PC-3 (cell line): ENCODE measurements at regions not wholly inside any gene's neighbourhood (a gene's known extent, or its start where the extent isn't known, plus 50 kb on each side); places are given as distances from the start of the nearest gene placed in this dataset.
"Not testable (repeated sequence)": the region's sequence is repeated elsewhere in the genome, so short reads cannot be mapped to it uniquely, and the experiment has no call there.

ENCODE experiments used
- ATAC-seq: fragments of 200-7000 bp; cut with Tn5 transposase; 2 replicates; pipeline ENCODE4 v1.9.1; 2020; ENCODE audit warnings: mild to moderate bottlenecking, moderate library complexity
- BruUV-seq: library from RNA; stranded (reverse); fragments of 400-500 nt; replicated peaks from 2 replicates; lab custom pipeline; 2021; lab: Mats Ljungman, UMichigan
- CTCF ChIA-PET: fragments of 300-600 bp; sonication (Branson Sonifier 250); formaldehyde crosslinking; loops from one replicate; lab custom pipeline; 2022; ENCODE audit warnings: antibody characterized with exemption; lab: Charles Lee
- POLR2A ChIA-PET: fragments of 300-600 bp; sonication (Branson Sonifier 250); formaldehyde crosslinking; loops from one replicate; lab custom pipeline; 2022; ENCODE audit warnings: antibody characterized with exemption; ENCODE audit not compliant: unreplicated experiment; lab: Charles Lee
- DNase-seq: peaks from one replicate; pipeline ENCODE4 v3.0.0-alpha.2; 2015
- H2AFZ ChIP-seq: fragments of 300-600 bp; sonication (generic); 2 replicates; pipeline ENCODE4 v1.6.0; 2016; ENCODE audit warnings: antibody characterized with exemption, low read length
- H3F3A ChIP-seq: fragments of 300-600 bp; sonication (generic); one replicate; pipeline ENCODE4 v1.6.0; 2017; ENCODE audit warnings: antibody characterized with exemption, low read length, control low read depth, mild to moderate bottlenecking; ENCODE audit not compliant: unreplicated experiment
- H3K27ac ChIP-seq: fragments of 300-600 bp; sonication (generic); 2 replicates; pipeline ENCODE4 v1.5.1; 2016; ENCODE audit warnings: mild to moderate bottlenecking, low read length
- H3K27me3 ChIP-seq: fragments of 300-600 bp; sonication (generic); 2 replicates; pipeline ENCODE4 v1.6.1; 2016; ENCODE audit warnings: low read length, mixed read lengths
- H3K36me3 ChIP-seq: fragments of 300-600 bp; sonication (generic); 2 replicates; pipeline ENCODE4 v1.6.1; 2016; ENCODE audit warnings: low read depth, mixed run types, low read length, mixed read lengths
- H3K4me1 ChIP-seq: fragments of 300-600 bp; sonication (generic); 2 replicates; pipeline ENCODE4 v1.5.1; 2016; ENCODE audit warnings: low read length; ENCODE audit not compliant: insufficient read depth
- H3K4me2 ChIP-seq: fragments of 300-600 bp; sonication (generic); 2 replicates; pipeline ENCODE4 v1.6.0; 2016; ENCODE audit warnings: low read length
- H3K4me3 ChIP-seq: fragments of 300-600 bp; sonication (generic); 2 replicates; pipeline ENCODE4 v1.5.1; 2016; ENCODE audit warnings: mild to moderate bottlenecking, low read length, mixed read lengths
- H3K79me2 ChIP-seq: fragments of 300-600 bp; sonication (generic); 2 replicates; pipeline ENCODE4 v1.6.1; 2017; ENCODE audit warnings: low read length, mixed read lengths
- H3K9ac ChIP-seq: fragments of 300-600 bp; sonication (generic); 2 replicates; pipeline ENCODE4 v1.6.0; 2016; ENCODE audit warnings: mild to moderate bottlenecking, low read length
- H3K9me2 ChIP-seq: fragments of 300-600 bp; sonication (generic); replicated peaks from 2 replicates; pipeline ENCODE4 v1.6.1; 2016; ENCODE audit warnings: mixed run types, low read length, mixed read lengths
- H3K9me3 ChIP-seq: fragments of 300-600 bp; sonication (generic); 2 replicates; pipeline ENCODE4 v1.6.1; 2016; ENCODE audit warnings: low read length, mixed read lengths
- H4K20me1 ChIP-seq: fragments of 300-600 bp; sonication (generic); 2 replicates; pipeline ENCODE4 v1.6.1; 2016; ENCODE audit warnings: low read length, mixed read lengths
- intact Hi-C: fragments of 100-400 bp; cut with micrococcal nuclease; formaldehyde crosslinking; loops from 2 replicates; pipeline ENCODE4 v1.9.0; 2023

DNA sequence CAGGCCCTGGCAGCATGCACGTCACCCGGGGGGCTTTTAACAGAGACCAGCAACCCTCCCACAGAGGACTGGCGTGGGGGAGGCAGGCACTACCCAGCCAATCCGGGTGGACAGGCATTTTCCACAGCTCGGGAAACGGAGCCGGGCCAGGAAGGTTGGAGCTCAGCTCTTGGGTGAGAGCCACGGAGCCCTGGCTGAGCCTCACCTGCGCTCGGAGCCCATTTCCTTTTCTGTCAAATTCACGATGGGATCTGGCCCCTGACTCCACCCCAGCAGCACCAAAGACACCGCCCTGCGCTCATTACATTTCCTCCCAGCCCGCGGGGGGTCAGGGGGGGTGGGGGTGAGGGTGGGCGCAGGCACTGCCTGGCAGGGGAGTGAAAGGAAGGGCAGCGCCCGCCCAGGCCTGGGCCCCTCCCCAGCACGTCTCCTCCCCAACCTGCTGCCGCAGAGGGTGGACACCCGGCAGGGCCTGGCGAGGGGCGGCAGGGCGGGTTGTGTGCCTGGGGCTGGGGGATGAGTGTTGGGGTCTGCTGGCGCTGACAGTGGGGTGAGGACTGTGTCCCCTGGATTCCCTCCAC lies 145.4 kb downstream of the LAT start:
- DNase-seq, H3K9ac ChIP-seq, ATAC-seq, CTCF ChIA-PET, H3F3A ChIP-seq, H3K4me2 ChIP-seq, POLR2A ChIA-PET, H3K9me3 ChIP-seq, H3K36me3 ChIP-seq, H3K27me3 ChIP-seq, H3K4me3 ChIP-seq, H3K27ac ChIP-seq, H3K9me2 ChIP-seq, H3K4me1 ChIP-seq, intact Hi-C loops, H3K79me2 ChIP-seq, H4K20me1 ChIP-seq, H2AFZ ChIP-seq, BruUV-seq: not testable (repeated sequence)

DNA sequence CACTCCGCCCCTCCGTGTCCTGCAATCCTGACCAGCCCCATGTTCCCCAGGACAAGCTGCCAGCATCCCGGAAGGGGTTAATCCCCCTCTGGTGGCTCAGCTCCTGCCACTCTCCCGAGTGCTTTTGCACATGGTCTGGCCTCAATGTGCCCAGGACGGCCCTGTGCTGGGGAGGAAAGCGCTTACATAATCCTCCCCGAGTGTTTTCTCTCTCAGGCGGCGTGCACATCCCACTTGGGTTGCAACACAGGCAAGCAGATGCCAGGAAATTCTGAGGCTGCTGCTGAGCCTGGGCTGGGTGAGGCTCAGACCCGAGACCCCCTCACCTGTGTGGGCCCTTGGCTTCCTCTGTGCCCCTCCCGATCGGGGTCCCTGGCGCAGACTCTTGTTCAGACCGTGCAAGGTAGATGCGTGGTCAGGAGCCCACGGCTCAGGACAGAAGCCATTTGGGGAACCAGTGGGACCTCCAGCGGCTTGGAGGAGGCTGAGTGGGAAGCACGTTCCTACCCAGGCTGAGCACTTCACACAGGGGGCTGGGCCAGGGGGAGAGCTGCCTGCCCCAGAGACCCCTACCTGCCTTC lies 144.7 kb downstream of the LAT start:
- H3K9me3 ChIP-seq, H3K4me2 ChIP-seq, H3K79me2 ChIP-seq, H3K9me2 ChIP-seq, DNase-seq, H3K4me3 ChIP-seq, CTCF ChIA-PET, H3K36me3 ChIP-seq, H4K20me1 ChIP-seq, H3F3A ChIP-seq, ATAC-seq, H3K27me3 ChIP-seq, H3K27ac ChIP-seq, BruUV-seq, H2AFZ ChIP-seq, POLR2A ChIA-PET, H3K9ac ChIP-seq, intact Hi-C loops, H3K4me1 ChIP-seq: not testable (repeated sequence)

DNA sequence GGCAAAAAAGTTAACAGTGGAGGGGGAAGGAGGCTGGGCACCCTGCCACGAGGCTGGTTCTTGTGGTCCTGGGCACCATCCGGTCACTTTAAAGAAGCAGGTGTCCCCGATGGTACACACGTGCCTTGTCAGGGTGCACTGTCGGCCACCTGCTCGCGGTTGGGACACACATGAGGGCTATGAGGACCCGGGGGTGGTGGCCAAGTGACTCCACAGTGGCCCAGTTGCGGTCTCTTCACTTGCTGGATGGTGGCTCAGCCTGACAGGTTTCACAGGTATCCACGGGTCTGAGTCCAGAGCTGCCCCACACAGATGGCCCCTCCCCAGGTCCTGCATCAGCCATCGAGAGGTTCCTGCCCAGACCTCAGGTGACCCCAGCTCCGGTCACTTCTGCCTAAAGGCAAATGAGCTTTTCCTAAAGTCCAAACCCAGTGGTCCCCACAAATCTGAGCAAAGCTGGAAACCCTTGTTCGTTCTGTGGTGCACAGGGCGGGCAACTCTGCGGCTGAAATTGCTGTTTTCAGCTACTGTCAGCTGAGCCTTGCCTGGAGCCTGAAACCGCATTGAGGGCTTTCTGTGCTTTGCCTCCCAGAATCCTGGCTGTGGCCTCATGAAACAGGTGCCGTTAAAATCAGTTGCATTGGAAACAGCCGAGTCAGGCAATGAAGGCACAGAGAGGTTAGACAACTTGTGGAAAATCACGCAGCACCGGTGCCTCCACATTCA lies 144.0 kb downstream of the LAT start:
- H3K9me3 ChIP-seq, H3K9ac ChIP-seq, ATAC-seq, H3K9me2 ChIP-seq, H3F3A ChIP-seq, H3K4me1 ChIP-seq, H3K79me2 ChIP-seq, H3K27ac ChIP-seq, H3K36me3 ChIP-seq, H3K4me3 ChIP-seq, H2AFZ ChIP-seq, H4K20me1 ChIP-seq, intact Hi-C loops, DNase-seq, H3K4me2 ChIP-seq, CTCF ChIA-PET, BruUV-seq, H3K27me3 ChIP-seq, POLR2A ChIA-PET: not testable (repeated sequence)

DNA sequence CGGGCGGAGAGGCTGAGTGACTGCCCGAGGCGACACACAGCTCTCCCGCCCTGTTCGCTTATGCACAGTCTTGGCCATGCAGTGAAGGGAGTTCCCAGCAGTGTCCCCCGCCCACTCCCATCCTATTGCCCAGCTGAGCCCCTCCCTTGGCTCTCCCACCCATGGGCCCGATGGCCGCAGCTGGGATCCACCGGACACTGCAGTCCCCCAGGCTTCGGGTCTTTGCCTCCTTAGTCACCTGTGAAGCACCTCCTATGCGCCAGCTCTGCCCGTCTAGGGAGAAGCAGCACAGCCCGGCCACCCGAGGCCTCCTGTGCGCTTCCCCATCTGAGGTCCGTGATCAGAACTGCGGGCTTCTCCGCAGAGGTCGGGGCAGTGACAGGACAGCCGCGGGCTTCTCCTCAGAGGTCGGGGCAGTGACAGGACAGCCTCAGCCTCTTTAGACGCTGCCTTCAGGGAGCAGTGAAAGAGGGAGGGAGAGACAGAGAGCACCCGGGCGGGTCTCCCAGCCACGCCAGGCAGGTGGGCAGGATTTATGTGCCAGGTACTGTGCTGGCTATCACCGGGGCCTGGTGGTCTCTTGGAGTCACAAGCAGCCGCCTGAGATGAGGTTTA lies 143.1 kb downstream of the LAT start:
- H3K4me1 ChIP-seq, H2AFZ ChIP-seq, ATAC-seq, H3K79me2 ChIP-seq, H3F3A ChIP-seq, H3K27ac ChIP-seq, intact Hi-C loops, H3K4me2 ChIP-seq, H4K20me1 ChIP-seq, DNase-seq, H3K27me3 ChIP-seq, H3K4me3 ChIP-seq, H3K9me2 ChIP-seq, H3K9ac ChIP-seq, H3K9me3 ChIP-seq, POLR2A ChIA-PET, BruUV-seq, H3K36me3 ChIP-seq, CTCF ChIA-PET: not testable (repeated sequence)
